Natural killer cell (primary cell): ENCODE measurements at regions not wholly inside any gene's neighbourhood (a gene's known extent, or its start where the extent isn't known, plus 50 kb on each side); places are given as distances from the start of the nearest gene placed in this dataset.

Source experiments
- ATAC-seq, 3 donors: fragments of 150-1000 bp in 2 of 3; fragments of 200-7000 bp in 1 of 3; cut with Tn5 transposase; 1 replicate in 1 of 3; 2 replicates in 2 of 3; pipeline ENCODE4 v1.10.0; 2021; ENCODE audit warnings: mild to moderate bottlenecking in 2 of 3, moderate library complexity in 2 of 3
- DNase-seq, 2 donors: peaks; one replicate each; pipeline versions ENCODE4 v3.0.0 to v3.0.0-alpha.2; 2013 to 2021; ENCODE audit warnings: mixed read lengths in 1 of 2
- H3K27ac ChIP-seq: one replicate; pipeline ENCODE4 v1.5.1; 2013; ENCODE audit warnings: mild to moderate bottlenecking, low read length
- H3K27me3 ChIP-seq: one replicate; pipeline ENCODE4 v1.6.1; 2013; ENCODE audit warnings: low read length; ENCODE audit not compliant: control insufficient read depth, insufficient read depth
- H3K36me3 ChIP-seq: one replicate; pipeline ENCODE4 v1.6.1; 2013; ENCODE audit warnings: low read length; ENCODE audit not compliant: control insufficient read depth, insufficient read depth
- H3K4me1 ChIP-seq: one replicate; pipeline ENCODE4 v1.6.1; 2013; ENCODE audit warnings: low read length; ENCODE audit not compliant: control insufficient read depth, insufficient read depth
- H3K4me3 ChIP-seq: one replicate; pipeline ENCODE4 v1.5.1; 2013; ENCODE audit warnings: low read length
- H3K9me3 ChIP-seq: one replicate; pipeline ENCODE4 v1.6.1; 2013; ENCODE audit warnings: low read length; ENCODE audit not compliant: control insufficient read depth, insufficient read depth
- H3K27ac Mint-ChIP-seq, 2 donors: one replicate each; pipeline ENCODE4 v1.8.0; 2022; ENCODE audit warnings: mild to moderate bottlenecking in 2 of 2, mixed read lengths in 2 of 2, moderate library complexity in 1 of 2
- H3K27me3 Mint-ChIP-seq, 2 donors: one replicate each; pipeline ENCODE4 v1.8.0; 2022; ENCODE audit warnings: low read depth in 2 of 2, mixed read lengths in 2 of 2
- H3K36me3 Mint-ChIP-seq: one replicate; pipeline ENCODE4 v1.8.0; 2022; ENCODE audit warnings: mixed read lengths
- H3K4me1 Mint-ChIP-seq, 2 donors: one replicate each; pipeline ENCODE4 v1.8.0; 2022; ENCODE audit warnings: mixed read lengths in 2 of 2
- H3K4me3 Mint-ChIP-seq: one replicate; pipeline ENCODE4 v1.8.0; 2022; ENCODE audit warnings: mild to moderate bottlenecking, moderate library complexity, mixed read lengths
- H3K9me3 Mint-ChIP-seq, 2 donors: one replicate each; pipeline ENCODE4 v1.8.0; 2022; ENCODE audit warnings: mixed read lengths in 2 of 2
- CTCF ChIP-seq: fragments of 200-600 bp; IDR thresholded peaks from one replicate; pipeline ENCODE4 v1.8.0; 2022; ENCODE audit warnings: antibody characterized with exemption
- WGBS: methylation state at CpG from one replicate; pipeline ENCODE4 v1.1.7; 2013; ENCODE audit warnings: missing lambda C conversion rate; ENCODE audit not compliant: insufficient coverage; 5-methylcytosine and 5-hydroxymethylcytosine counted together
- intact Hi-C: fragments of 100-400 bp; cut with micrococcal nuclease; formaldehyde crosslinking; loops from one replicate; pipeline ENCODE4 v1.14.2; 2022

DNA sequence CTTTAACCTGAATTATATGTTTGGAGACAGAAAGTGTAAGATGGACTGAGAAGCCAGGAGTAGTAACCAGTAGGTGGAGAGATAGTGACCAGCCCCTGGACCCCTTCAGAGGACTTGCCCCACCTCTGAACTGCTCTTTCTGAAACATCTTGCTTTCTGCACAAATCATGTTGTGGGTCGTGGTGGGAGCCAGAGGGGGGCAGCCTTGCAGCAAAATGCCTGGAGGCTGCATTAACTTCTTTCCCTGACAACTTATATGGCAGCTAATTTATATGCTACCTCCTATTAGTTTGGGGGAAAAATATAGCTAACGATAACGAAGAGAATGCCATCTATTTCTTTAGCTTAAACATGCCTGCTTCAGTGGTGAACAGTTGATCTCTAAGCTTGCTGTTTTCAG, 859.8 kb downstream of the MAFB start:
- H3K36me3 ChIP-seq = no peaks in the 10 kb centered on the region
- intact Hi-C loops = no loop called here
- no peak overlapping the region for H3K4me3 Mint-ChIP-seq
- DNase-seq (no peak), ATAC-seq (no peak)
- no peaks in the 10 kb centered on the region for H3K4me1 ChIP-seq
- peaks cover 0 to 2% of the 10 kb centered on the region in 2 donors for H3K27me3 Mint-ChIP-seq
- H3K9me3 Mint-ChIP-seq = peaks cover 0 to 4% of the 10 kb centered on the region in 2 donors
- H3K27ac Mint-ChIP-seq = no peak overlapping the region
- no peak for TF ChIP-seq CTCF
- H3K4me1 Mint-ChIP-seq = no peaks in the 10 kb centered on the region
- no peak overlapping the region for H3K27ac ChIP-seq
- no peaks in the 10 kb centered on the region for H3K9me3 ChIP-seq
- H3K4me3 ChIP-seq = no peak overlapping the region
- no peaks in the 10 kb centered on the region for H3K36me3 Mint-ChIP-seq
- no peaks in the 10 kb centered on the region for H3K27me3 ChIP-seq
- WGBS = 49% methylated on average over 3 of the region's 3 CpGs

- no peaks in the 10 kb centered on the region for H3K4me1 ChIP-seq
- TF ChIP-seq CTCF = no peak
- no peaks in the 10 kb centered on the region for H3K9me3 ChIP-seq
- 66% methylated on average over 3 of the region's 3 CpGs for WGBS
- H3K4me3 ChIP-seq = no peak overlapping the region
- Mint-ChIP-seq H3K27ac (no peak overlapping the region), H3K4me1 (no peaks in the 10 kb centered on the region), H3K4me3 (no peak overlapping the region), H3K27me3 (peaks cover 0 to 2% of the 10 kb centered on the region in 2 donors), H3K36me3 (no peaks in the 10 kb centered on the region), H3K9me3 (peaks cover 0 to 3% of the 10 kb centered on the region in 2 donors)
- no peaks in the 10 kb centered on the region for H3K36me3 ChIP-seq
- no peak for DNase-seq
- no peak overlapping the region for H3K27ac ChIP-seq
- no peaks in the 10 kb centered on the region for H3K27me3 ChIP-seq
- no peak for ATAC-seq
- intact Hi-C loops = no loop called here
These were observed 863.1 kb downstream of the MAFB start for GRCh38 chr20:39825950-39826349.

DNA sequence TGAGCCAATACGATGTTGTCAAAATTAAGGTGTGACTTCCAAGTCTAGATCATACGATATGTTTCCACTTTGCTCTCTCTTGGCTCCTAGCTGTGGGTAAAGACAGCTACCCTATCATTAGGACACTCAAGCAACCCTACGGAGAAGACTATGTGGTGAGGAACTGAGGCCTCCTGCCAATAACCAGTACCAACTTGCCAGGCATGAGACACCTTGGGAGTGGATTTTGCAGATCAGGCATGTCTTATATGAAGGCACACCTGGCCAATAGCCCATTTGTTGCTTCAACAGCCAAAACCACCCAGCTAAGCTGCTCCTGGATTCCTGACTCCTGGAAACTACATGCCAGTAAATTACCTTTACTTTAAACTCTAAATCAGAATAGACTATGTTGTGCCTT, 863.4 kb downstream of the DHX35 start:
- Histone ChIP-seq H3K9me3 (no peaks in the 10 kb centered on the region), H3K4me3 (no peak overlapping the region), H3K36me3 (no peaks in the 10 kb centered on the region), H3K27me3 (no peaks in the 10 kb centered on the region), H3K4me1 (no peaks in the 10 kb centered on the region), H3K27ac (no peak overlapping the region)
- peaks cover 0 to 3% of the 10 kb centered on the region in 2 donors for H3K9me3 Mint-ChIP-seq
- H3K4me3 Mint-ChIP-seq = no peak overlapping the region
- ATAC-seq (no peak), DNase-seq (no peak)
- TF ChIP-seq CTCF = no peak
- 91% methylated on average over 3 of the region's 3 CpGs for WGBS
- H3K27me3 Mint-ChIP-seq = peaks cover 0 to 2% of the 10 kb centered on the region in 2 donors
- no peak overlapping the region for H3K27ac Mint-ChIP-seq
- intact Hi-C loops = no loop called here
- H3K4me1 Mint-ChIP-seq = no peaks in the 10 kb centered on the region
- no peaks in the 10 kb centered on the region for H3K36me3 Mint-ChIP-seq

DNA sequence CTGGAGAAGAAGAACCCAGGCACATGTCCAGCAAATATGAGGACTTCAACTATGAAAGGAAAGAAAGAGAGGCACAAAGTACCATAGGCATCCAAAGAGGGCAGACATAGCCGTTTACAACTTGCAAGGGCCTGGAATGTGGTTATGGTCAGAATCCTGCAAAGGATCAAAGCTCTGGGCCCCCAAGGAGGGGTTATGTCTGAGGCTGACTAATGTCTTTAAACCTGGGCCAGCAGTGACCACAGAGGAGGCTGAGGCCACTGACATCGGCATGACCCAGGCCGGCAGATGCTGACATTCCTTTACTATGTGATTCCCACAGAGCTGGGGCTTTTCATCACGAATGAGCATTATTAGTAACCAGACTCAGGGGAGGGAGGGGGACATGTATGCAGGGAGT, 861.1 kb downstream of the DHX35 start:
- no peak overlapping the region for H3K27ac ChIP-seq
- intact Hi-C loops = no loop called here

More for the DNA sequence above, 861.1 kb downstream of the DHX35 start:
- no peak for TF ChIP-seq CTCF
- peaks cover 0 to 5% of the 10 kb centered on the region in 2 donors for H3K9me3 Mint-ChIP-seq
- no peaks in the 10 kb centered on the region for H3K4me1 Mint-ChIP-seq
- H3K27me3 Mint-ChIP-seq = no peaks in the 10 kb centered on the region
- DNase-seq (no peak), ATAC-seq (no peak)
- H3K9me3 ChIP-seq = no peaks in the 10 kb centered on the region
- no peaks in the 10 kb centered on the region for H3K36me3 Mint-ChIP-seq
- no peaks in the 10 kb centered on the region for H3K36me3 ChIP-seq
- H3K27ac Mint-ChIP-seq = no peak overlapping the region
- no peaks in the 10 kb centered on the region for H3K4me1 ChIP-seq
- WGBS = 88% methylated on average over 4 of the region's 4 CpGs
- no peaks in the 10 kb centered on the region for H3K27me3 ChIP-seq
- no peak overlapping the region for H3K4me3 Mint-ChIP-seq
- H3K4me3 ChIP-seq = no peak overlapping the region
